NAMALWA (cell line): ENCODE measurements at regions not wholly inside any gene's neighbourhood (a gene's known extent, or its start where the extent isn't known, plus 50 kb on each side); places are given as distances from the start of the nearest gene placed in this dataset.
"Not testable (repeated sequence)": the region's sequence is repeated elsewhere in the genome, so short reads cannot be mapped to it uniquely, and the experiment has no call there.

Experiments
- DNase-seq: peaks from one replicate; pipeline ENCODE4 v3.0.0-alpha.2; 2015; ENCODE audit warnings: low spot score

DNA sequence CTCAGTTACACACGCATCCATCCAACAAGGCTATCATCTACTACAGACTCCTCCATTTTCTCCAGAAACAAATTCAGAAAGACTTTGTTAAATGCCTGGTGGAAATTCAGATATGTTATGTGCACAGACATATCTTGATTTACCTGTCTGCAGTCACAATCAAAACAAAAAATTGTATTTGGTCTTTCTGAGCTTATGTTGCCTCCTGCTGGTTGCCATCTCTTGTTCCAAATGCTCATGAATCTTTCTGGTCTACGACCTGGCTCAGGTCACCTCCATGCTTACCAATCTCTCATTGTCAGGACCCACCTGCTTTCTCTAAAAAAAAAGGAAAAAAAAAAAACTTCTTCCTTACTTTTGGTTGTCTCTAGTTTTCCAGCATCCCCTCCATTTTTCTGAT, 169.2 kb upstream of the PLXNC1 start:
- DNase-seq: peak; percentile 46

- no peak for DNase-seq
Observed at GRCh38 chr12:93980711-93981110, 167.7 kb upstream of the PLXNC1 start.

GRCh38 chr12:93981411-93981810, 167.0 kb upstream of the PLXNC1 start:
- DNase-seq: no peak

DNA sequence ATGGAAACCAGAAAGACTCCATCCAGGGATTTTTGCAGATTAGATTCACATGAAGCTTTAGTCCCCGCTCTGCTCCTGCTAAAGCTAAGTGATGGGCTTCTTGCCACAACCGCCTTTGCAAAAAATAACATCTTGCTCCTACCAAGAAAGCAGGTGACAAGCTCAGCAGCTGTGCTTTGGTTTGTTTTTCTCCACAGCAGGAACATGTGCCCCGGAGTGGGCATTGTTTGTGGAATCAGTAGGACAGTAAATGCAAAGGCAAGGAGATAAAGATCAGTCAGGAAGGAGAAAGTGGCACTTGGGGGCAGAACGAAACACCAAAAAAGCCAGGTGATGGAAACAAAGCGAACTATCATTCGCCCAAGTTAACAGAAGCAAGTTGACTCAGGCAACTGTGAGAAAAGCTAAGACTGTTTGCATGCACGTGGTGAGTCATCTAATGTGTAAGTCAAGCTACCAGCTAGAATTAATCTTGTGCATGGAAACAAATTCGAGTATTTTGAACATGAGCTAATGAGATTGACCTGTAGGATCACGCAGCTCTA, 165.5 kb upstream of the PLXNC1 start:
- peak; percentile 26 for DNase-seq

GRCh38 chr12:93984005-93984404, 164.4 kb upstream of the PLXNC1 start:
- no peak for DNase-seq

DNA sequence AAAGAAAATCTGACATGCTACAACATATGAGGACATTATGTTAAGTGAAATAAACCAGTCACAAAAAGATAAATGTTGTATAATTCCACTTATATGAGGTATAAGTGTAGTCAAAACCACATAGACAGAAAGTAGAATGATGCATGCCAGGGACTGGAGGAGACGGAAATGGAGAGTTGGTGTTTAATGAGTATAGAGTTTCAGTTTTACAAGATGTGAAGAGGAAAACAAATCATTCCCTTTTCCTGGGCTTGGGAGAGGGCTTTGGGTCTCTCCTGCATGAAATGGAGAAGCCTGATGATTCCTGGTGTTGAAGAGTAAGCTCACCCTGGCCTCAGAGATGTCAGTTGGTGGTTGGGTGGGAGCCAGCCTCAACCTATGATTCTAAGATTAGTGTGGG, 158.4 kb upstream of the PLXNC1 start:
- no peak for DNase-seq

DNA sequence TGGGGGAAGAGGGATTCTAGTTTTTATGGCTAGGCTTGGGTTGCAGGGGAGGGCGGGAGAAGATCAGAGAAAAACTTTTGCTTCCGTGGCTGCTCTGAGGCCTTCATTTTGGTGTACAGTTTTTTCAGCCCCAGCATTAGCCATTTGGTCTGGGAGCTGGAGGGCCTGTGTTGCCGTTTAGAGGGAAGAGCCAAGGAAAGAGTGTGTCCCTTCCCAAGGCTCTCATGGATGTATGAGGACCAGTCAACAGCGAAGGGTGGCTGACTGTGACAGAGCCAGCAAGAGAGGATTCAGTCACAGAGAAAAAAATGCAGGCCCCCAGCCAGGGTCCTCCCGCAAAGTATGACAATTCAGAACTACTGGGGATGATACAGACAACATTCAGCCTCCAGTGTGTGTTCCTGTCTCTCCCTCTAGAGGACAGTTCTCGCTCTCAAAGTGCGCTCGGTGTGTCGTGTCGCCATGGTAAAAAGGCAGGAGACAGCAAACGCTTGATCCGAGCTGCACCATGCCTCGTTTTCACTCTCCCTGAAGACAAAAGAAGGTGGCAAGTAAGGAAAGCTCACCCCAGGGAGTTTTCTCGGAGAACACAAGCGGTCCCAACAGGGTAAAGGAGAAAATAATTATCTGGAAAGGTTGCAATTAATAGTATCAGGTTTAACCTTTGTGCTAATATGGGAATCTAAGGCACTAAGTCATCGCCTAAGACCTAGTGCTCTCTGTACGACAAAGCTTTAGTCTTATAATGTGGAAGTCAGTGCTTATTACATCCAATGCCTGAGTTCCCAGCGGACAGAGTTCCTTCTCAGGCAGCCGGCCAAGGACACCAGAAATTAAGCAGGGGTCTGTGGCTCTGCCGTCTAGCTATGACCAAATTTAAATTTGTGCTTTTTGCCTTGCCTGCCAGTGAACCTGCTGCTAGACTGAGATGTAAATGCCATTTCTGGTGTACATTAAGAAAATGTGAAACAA, 157.3 kb upstream of the PLXNC1 start:
- peak; percentile 17 for DNase-seq

- DNase-seq: no peak
Observed at GRCh38 chr12:93991829-93992461, 156.4 kb upstream of the PLXNC1 start.

GRCh38 chr12:93994721-93995120, 153.7 kb upstream of the PLXNC1 start:
- no peak for DNase-seq

- no peak for DNase-seq
Observed at GRCh38 chr12:93996321-93996720, 152.1 kb upstream of the PLXNC1 start.

DNA sequence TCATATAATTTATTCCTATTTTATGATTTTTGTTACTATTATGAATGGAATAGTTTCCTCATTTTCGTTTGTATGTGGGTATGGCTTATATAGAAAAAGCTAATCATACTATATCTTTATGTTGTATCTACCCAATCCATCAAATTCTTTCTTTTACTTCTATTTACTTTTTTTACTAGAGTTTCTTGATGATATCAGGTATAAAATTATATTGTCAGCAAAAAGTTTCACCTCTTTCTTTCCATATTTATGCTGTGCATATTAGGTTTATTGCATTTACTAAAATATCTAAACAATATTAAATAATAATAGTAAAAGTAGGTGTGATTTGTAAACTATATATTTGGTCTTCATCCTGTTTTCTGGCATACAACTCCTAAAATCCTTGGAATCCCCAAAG, 146.7 kb upstream of the PLXNC1 start:
- DNase-seq: no peak

- not testable (repeated sequence) for DNase-seq
Observed at GRCh38 chr12:94002925-94003324, 145.5 kb upstream of the PLXNC1 start.

- not testable (repeated sequence) for DNase-seq
Observed at GRCh38 chr12:94007833-94008232, 140.5 kb upstream of the PLXNC1 start.

- no peak for DNase-seq
Observed at GRCh38 chr12:94010307-94010706, 138.1 kb upstream of the PLXNC1 start.

- no peak for DNase-seq
Observed at GRCh38 chr12:94012071-94012470, 136.3 kb upstream of the PLXNC1 start.

- no peak for DNase-seq
Observed at GRCh38 chr12:94012590-94012989, 135.8 kb upstream of the PLXNC1 start.

DNA sequence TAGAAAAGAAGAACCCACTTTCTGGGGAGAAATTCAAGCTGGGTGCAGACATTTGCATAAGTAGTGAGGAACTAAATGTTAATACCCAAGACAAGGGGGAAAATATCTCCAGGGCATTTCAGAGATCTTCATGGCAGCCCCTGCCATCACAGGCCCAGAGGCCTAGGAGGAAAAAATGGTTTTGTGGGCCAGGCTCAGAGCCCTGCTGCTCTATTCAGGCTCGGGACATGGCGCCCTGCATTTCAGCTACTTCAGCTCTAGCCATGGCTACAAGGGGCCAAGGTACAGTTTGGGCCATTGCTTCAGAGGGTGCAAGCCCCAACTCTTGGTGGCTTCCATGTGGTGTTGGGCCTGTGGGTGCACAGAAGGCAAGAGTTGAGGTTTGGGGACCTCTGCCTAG, 131.1 kb upstream of the PLXNC1 start:
- not testable (repeated sequence) for DNase-seq

DNA sequence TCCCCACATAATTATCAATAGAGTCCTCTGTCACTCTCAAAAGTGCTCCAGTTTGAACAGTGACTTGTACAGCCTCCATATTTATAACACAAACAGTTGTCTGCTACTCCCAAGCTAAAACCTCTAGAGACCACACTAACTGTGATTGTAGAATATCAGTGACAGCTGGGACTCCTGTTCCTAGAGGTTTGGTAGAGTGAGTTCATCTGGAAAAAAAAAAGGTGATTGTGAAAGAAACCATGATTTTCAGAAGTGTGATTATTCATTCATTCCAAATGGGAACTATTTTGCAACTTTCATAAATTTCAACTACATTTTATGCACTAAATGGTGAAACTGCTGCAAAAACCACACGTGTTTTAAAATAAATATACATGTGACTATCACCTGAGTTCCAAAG, 128.0 kb upstream of the PLXNC1 start:
- no peak for DNase-seq

DNA sequence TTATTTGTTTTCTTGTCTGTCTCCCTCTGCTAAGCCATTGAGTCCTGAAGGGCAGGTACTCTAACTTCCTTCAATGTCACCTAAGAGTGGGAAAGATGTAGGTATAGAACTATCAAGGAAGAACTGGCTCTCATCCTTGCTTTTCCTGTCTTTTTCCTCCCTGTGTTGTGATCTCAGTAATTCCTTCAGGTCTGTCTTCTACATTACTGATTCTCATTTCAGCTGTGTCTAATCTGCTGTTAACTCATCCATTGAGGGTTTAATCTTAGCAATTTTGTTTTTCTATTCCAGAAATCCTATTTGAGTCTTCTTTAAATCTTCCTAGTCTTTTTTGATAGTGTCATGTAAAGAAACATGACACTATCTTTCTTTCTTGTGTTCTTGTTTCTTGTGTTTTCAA, 124.5 kb upstream of the PLXNC1 start:
- no peak for DNase-seq

DNA sequence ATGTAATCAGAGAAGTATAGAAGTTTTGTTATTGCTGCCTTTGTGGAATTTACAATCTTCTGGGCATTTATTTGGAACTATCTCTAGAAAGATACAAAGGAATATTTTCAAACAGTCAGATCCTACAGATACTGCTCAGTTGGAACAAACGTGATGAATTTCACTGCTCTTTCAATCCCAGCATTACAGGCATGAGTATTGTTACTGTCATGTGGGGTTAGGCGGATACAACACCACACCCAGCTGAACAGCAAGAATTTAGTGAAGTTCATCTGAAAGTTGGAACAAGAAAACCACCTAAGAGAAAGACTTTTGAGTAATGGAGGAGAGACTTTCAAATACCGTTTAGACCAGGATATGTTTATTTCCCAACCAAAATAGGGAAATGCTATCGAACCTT, 123.3 kb upstream of the PLXNC1 start:
- no peak for DNase-seq

GRCh38 chr12:94025756-94026155, 122.6 kb upstream of the PLXNC1 start:
- peak; percentile 44 for DNase-seq

- no peak for DNase-seq
Observed at GRCh38 chr12:94026596-94026995, 121.8 kb upstream of the PLXNC1 start.

GRCh38 chr12:94027561-94027960, 120.8 kb upstream of the PLXNC1 start:
- DNase-seq: no peak
